22Rv1 (cell line): ENCODE measurements at regions not wholly inside any gene's neighbourhood (a gene's known extent, or its start where the extent isn't known, plus 50 kb on each side); places are given as distances from the start of the nearest gene placed in this dataset.

Experiments
- CTCF ChIP-seq: fragments of 450-650 bp; IDR thresholded peaks from 2 replicates; pipeline ENCODE4 v1.5.1; 2017; ENCODE audit warnings: mild to moderate bottlenecking
- ZFX ChIP-seq: fragments of 450-650 bp; IDR thresholded peaks from 2 replicates; pipeline ENCODE4 v1.6.1; 2017; ENCODE audit warnings: antibody characterized with exemption, borderline replicate concordance

- TF ChIP-seq CTCF (no peak), ZFX (no peak)
Measured at GRCh38 chr12:33706927-33707326, 267.3 kb upstream of the SYT10 start.
